ENCODE measurements at regions not wholly inside any gene's neighbourhood (a gene's known extent, or its start where the extent isn't known, plus 50 kb on each side); places are given as distances from the start of the nearest gene placed in this dataset.

DNA sequence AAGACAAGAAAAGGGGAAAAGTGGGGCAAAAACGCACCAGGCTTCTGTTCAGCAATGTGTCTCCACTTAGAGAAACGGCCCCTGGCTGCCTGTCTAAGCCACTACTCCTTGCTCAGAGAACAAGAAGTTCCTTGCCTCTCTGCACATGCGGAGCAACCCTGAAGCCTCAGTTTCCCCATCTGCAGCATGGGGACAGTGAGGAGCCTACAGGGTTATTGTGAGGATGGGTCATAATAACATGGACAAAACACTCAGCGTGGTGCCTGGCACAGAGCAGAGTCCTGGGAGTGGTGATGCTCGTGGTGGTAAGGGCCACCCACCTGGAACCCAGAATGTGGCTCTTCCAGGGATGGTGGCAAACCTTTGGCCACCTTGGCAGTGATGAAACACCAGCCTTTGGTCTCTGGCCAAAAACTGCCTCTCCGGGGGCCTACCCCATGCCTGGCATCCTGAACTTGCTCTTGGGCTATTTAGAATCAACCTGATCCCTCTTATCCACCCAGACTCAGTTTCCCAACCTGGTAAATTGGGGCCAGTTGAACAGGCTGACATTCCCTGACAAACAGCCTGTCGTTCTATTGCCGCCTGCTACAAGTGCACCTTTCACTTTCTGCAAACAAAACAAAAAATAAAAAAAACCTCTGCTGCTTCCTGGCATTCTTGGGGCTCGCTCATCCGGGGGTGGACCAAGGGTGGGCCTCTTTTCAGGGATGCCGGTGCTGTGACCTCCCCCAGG, 56.5 kb upstream of the DLK1 start:
- no peak for DNase-seq
- in situ Hi-C loops (cut with MboI; ENCODE audit: low pct_unique_long_range_greater_than_20kb, low sequenced_read_pairs): no loop called here

DNA sequence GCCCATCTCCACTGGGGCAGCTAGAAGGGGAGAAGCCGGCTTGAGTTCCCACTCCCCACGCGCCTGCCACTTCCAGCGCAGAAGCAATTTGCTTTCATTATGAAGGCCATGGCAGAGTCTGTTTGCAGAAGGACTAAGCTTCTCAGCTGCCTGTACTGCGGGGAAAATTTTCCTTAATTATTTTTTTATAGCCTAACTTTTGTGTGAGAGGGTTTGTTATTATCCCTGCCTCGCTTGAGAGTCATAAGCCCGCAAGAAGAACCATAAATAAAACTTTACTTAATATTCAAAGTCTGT, 56.0 kb upstream of the DLK1 start:
- no peak for DNase-seq
- in situ Hi-C loops (cut with MboI; ENCODE audit: low pct_unique_long_range_greater_than_20kb, low sequenced_read_pairs): no loop called here

DNA sequence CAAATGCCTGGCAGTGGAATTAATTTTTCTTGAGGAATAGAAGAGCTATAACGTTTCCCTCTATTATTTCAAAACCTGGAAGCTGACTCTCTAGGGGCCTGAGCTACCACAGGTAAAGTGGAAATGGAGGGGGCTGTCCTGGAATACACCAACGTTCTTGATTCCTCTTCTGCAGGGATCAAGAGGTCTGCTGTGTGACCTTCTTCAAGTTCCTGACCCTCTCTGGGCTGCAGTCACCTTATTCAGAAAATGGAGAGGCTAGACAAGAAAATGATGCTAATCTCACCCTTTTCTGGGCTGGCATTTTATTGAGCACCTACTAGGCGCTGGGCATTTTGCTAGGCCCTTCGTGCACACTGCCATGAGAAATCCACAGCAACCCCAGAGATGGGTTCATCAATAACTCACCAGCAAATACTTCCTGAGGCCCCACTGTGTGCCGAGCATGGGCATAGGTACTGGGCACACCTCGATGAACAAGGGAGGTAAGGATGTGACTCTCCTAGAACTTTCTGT, 55.2 kb upstream of the DLK1 start:
- DNase-seq: no peak
- in situ Hi-C loops (cut with MboI; ENCODE audit: low pct_unique_long_range_greater_than_20kb, low sequenced_read_pairs): no loop called here

DNA sequence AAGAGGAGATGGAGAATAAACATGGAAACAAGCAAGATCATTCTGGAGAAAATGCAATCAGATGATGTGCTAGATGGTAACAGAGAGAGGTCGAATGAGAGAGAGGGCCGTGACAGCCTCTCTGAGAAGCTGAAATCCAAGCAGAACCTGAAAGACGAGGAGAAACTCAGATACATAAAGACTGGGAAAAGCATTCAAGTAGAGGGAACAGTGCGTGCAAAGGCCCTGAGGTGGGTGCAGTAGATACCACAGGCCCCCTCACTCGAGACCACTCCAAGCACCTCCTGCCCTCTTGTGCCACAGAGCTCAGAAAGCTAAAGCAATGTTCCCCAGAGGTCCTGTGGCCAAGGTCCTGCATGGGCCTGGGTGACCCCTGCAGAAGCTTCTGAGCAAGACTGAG, 54.8 kb upstream of the DLK1 start:
- DNase-seq: no peak
- in situ Hi-C loops (cut with MboI; ENCODE audit: low pct_unique_long_range_greater_than_20kb, low sequenced_read_pairs): no loop called here

DNA sequence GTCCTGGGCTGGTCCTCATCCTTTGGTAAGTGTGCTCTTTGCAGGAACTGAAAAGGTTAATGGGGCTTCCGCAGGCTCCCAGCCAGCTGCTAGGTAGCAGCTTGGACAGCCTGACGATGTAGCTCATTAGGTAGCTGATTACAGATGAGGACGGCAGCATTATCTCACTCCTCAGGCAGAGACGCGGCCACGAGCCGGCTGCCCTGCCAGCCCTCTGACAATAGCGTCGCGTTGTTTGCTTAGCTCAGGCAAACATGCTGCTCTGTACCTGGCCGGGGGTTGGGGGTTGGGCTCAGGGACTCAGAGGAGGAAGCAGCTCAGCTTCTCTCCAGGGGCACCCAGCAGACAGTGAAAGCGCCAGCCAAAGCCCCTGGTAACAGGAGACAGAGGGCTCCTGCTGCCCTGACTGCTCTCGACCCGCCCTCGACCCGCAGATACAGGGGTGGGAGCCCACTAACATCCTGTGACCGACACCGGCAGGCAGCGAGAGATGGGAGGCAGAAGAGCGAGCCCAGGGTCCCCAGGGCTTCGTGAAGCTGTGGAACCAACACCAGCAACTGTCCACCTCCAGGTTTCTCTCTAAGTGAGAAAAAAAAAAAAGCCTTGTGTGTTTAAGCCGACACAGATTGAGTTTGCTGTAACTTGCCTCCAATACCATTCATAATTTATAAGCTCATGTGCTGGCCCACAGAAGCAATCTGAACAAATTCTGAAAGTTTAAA, 53.4 kb upstream of the DLK1 start:
- DNase-seq: no peak
- in situ Hi-C loops (cut with MboI; ENCODE audit: low pct_unique_long_range_greater_than_20kb, low sequenced_read_pairs): no loop called here

DNA sequence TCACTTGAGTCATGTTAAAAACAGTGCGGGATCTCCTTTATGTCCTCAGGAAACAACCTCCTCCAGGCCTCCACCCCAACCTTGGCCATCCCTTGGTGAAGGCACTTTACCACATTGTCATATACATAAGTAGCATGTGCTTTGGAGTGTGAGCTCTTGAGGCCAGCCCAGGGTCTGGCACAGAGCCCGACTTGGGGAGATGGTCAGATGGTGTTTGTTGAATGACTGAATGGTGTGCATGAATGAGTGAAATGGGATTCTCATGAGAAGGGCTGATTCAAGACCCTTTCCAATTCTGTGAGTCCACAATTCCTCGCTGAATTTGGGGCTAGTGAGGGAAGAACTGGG, 52.9 kb upstream of the DLK1 start:
- no peak for DNase-seq
- in situ Hi-C loops (cut with MboI; ENCODE audit: low pct_unique_long_range_greater_than_20kb, low sequenced_read_pairs): no loop called here

DNA sequence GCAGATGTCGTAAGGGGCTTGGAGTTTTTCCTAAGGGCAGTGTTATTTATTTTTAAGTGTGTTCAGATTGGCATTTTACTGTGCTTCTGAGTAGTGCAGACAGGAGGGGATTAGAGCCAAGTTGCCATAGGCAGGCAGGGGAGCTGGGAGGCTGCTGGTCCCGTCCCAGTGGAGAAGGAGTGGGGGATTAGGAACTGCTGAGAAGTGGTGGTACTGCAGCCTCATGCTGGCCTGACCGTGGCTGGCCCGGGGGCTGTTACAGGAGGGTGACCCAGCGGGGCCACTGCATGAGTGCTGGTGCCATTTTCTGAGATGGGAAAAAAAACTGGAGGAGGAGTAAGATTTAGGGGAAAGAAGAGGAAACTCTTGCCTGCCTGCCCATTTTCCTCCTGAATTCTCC, 52.3 kb upstream of the DLK1 start:
- in situ Hi-C loops (cut with MboI; ENCODE audit: low pct_unique_long_range_greater_than_20kb, low sequenced_read_pairs): no loop called here
- DNase-seq: no peak

DNA sequence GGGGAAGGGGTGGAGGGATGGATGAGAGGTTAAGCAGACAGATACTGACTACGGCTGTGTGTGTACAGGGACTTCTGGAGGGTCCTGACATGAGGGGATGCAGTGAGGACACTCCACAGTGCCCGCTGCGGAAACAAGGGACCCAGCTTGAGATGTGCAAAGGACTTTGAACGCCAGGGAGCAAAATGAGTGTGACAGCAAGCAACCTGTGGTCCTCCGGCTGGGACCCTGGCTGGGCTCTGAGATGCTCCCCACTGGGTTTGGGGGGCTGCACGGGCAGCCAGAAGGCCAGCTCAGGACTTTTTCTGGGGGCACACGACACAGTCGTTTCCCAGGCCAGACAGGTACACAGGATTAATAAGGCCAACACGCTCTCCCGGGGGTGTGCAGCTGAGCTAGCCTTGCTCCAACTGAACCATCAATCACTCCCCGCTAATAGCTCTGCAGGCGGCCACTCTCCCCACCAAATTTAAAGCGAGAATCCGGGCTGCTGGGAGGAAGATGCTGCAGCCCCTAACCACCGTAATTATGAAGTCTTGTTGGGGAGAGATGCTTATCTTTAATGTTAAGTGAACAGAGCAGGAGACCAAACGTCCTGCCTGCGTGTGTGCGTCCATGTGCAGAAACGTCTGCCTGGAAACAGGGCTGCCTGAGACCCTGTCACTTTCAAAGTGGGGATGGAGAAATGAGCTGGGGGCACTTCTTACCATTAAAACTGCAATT, 51.6 kb upstream of the DLK1 start:
- DNase-seq: peak; percentile 58
- in situ Hi-C loops (cut with MboI; ENCODE audit: low pct_unique_long_range_greater_than_20kb, low sequenced_read_pairs): no loop called here

DNA sequence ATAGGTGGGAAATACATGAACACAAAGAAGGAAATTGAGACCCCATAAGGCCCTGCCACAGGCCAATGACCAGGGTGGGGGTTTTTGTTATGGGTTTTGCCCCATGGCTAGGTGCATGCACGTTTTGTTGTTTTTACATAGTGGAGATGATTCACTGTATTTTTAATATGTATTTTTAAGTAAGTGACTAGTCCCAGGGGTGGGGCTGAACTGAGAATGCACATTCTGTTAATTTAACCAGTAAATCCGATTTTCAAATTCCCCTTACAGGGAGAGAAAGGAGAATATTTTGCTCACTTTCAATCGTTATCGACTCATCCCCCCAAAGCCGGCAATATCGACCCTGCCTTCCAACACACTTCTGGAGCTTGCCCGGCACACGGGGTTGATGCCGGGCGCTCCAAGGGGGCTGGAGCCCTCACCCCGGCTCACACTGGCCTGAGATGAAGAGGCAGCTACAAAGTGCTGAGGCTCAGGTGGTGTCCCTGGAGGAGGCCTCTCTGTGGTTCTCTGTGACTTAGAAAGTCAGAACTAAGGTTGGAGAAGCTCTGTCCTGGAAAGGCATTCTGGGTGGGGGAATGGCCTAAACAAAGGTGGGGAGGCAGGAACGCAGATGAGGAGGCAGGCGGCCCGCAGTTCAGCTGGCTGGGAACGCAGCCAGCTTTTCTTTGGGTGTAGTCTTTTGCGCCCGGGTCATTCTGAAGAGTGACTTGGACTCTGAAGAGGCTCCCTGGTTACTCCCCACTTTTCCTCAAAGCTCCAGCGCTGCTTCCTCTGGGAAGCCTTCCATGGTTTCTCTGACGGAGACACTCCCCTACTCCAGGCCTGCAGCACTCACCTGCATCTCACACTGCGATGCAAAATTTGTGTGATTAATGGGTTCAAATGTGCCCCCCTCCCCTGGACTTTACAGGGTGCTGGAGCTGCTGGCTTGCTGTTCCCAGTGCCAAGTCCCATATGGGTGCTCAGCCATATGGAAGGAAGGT, 50.7 kb upstream of the DLK1 start:
- no peak for DNase-seq
- in situ Hi-C loops (cut with MboI; ENCODE audit: low pct_unique_long_range_greater_than_20kb, low sequenced_read_pairs): no loop called here

Measured in KBM-7 (cell line).